ENCODE measurements at regions not wholly inside any gene's neighbourhood (a gene's known extent, or its start where the extent isn't known, plus 50 kb on each side); places are given as distances from the start of the nearest gene placed in this dataset.
"Not testable (repeated sequence)": the region's sequence is repeated elsewhere in the genome, so short reads cannot be mapped to it uniquely, and the experiment has no call there.

- Histone ChIP-seq H3K4me3 (no peak overlapping the region), H3K9me3 (ENCODE audit: control insufficient read depth in 4 of 4, insufficient read depth in 3 of 4, low read length in 3 of 4) (no peaks in the 10 kb centered on the region), H3K36me3 (ENCODE audit: control insufficient read depth in 4 of 4, insufficient read depth in 4 of 4, low read length in 4 of 4) (no peaks in the 10 kb centered on the region), H3K27me3 (ENCODE audit: control insufficient read depth in 3 of 3, insufficient read depth in 3 of 3, low read length in 2 of 3) (no peaks in the 10 kb centered on the region), H3K4me1 (ENCODE audit: control insufficient read depth in 5 of 5, insufficient read depth in 5 of 5, low read length in 5 of 5) (no peaks in the 10 kb centered on the region), H3K9ac (ENCODE audit: insufficient read depth in 1 of 2, low read length in 2 of 2) (no peak overlapping the region), H3K27ac (ENCODE audit: low read depth in 1 of 2, low read length in 1 of 2) (no peak overlapping the region)
- DNase-seq (peak; percentile 75 to 90 (median 84)), ATAC-seq (ENCODE audit: insufficient read depth, low FRiP score) (no peak)
- 37 to 39% methylated on average over 9 of the region's 9 CpGs for WGBS, 2 donors
- peak; percentile 43 for TF ChIP-seq CTCF (IDR thresholded peaks at IDR 0.05; ENCODE audit: control extremely low read depth, extremely low read depth)
These were observed 269.3 kb downstream of the ARPP21 start for GRCh38 chr3:35908366-35909232.

GRCh38 chr3:35919160-35919559 lies 279.8 kb downstream of the ARPP21 start:
- H3K9me3 ChIP-seq (ENCODE audit: control insufficient read depth in 4 of 4, insufficient read depth in 3 of 4, low read length in 3 of 4), result peaks cover 0 to 6% (median 2%) of the 10 kb centered on the region in 4 donors
- H3K4me1 ChIP-seq (ENCODE audit: control insufficient read depth in 5 of 5, insufficient read depth in 5 of 5, low read length in 5 of 5), result no peaks in the 10 kb centered on the region
- no peak for TF ChIP-seq CTCF (IDR thresholded peaks at IDR 0.05; ENCODE audit: control extremely low read depth, extremely low read depth)
- no peaks in the 10 kb centered on the region for H3K27me3 ChIP-seq (ENCODE audit: control insufficient read depth in 3 of 3, insufficient read depth in 3 of 3, low read length in 2 of 3)
- DNase-seq, result no peak
- no peak overlapping the region for H3K27ac ChIP-seq (ENCODE audit: low read depth in 1 of 2, low read length in 1 of 2)
- H3K9ac ChIP-seq (ENCODE audit: insufficient read depth in 1 of 2, low read length in 2 of 2), result no peak overlapping the region
- no peak for ATAC-seq (ENCODE audit: insufficient read depth, low FRiP score)
- no peak overlapping the region for H3K4me3 ChIP-seq
- 90 to 92% methylated on average over 6 of the region's 6 CpGs for WGBS, 2 donors
- H3K36me3 ChIP-seq (ENCODE audit: control insufficient read depth in 4 of 4, insufficient read depth in 4 of 4, low read length in 4 of 4), result no peaks in the 10 kb centered on the region

GRCh38 chr3:35921718-35922117 lies 282.4 kb downstream of the ARPP21 start:
- H3K9me3 ChIP-seq (ENCODE audit: control insufficient read depth in 4 of 4, insufficient read depth in 3 of 4, low read length in 3 of 4), result peaks cover 0 to 6% (median 2%) of the 10 kb centered on the region in 4 donors
- ATAC-seq (ENCODE audit: insufficient read depth, low FRiP score) (no peak), DNase-seq (no peak)
- TF ChIP-seq CTCF (IDR thresholded peaks at IDR 0.05; ENCODE audit: control extremely low read depth, extremely low read depth), result no peak
- no peak overlapping the region for H3K27ac ChIP-seq (ENCODE audit: low read depth in 1 of 2, low read length in 1 of 2)
- no peak overlapping the region for H3K9ac ChIP-seq (ENCODE audit: insufficient read depth in 1 of 2, low read length in 2 of 2)
- H3K4me3 ChIP-seq, result no peak overlapping the region
- WGBS, 2 donors, result 88 to 93% methylated on average over 4 of the region's 4 CpGs
- no peaks in the 10 kb centered on the region for H3K4me1 ChIP-seq (ENCODE audit: control insufficient read depth in 5 of 5, insufficient read depth in 5 of 5, low read length in 5 of 5)
- H3K27me3 ChIP-seq (ENCODE audit: control insufficient read depth in 3 of 3, insufficient read depth in 3 of 3, low read length in 2 of 3), result no peaks in the 10 kb centered on the region
- no peaks in the 10 kb centered on the region for H3K36me3 ChIP-seq (ENCODE audit: control insufficient read depth in 4 of 4, insufficient read depth in 4 of 4, low read length in 4 of 4)

- not testable (repeated sequence) for H3K27ac ChIP-seq (ENCODE audit: low read depth in 1 of 2, low read length in 1 of 2); H3K36me3 ChIP-seq (ENCODE audit: control insufficient read depth in 4 of 4, insufficient read depth in 4 of 4, low read length in 4 of 4); H3K9ac ChIP-seq (ENCODE audit: insufficient read depth in 1 of 2, low read length in 2 of 2); H3K4me1 ChIP-seq (ENCODE audit: control insufficient read depth in 5 of 5, insufficient read depth in 5 of 5, low read length in 5 of 5); H3K4me3 ChIP-seq; H3K27me3 ChIP-seq (ENCODE audit: control insufficient read depth in 3 of 3, insufficient read depth in 3 of 3, low read length in 2 of 3); H3K9me3 ChIP-seq (ENCODE audit: control insufficient read depth in 4 of 4, insufficient read depth in 3 of 4, low read length in 3 of 4); ATAC-seq (ENCODE audit: insufficient read depth, low FRiP score)
- peak in 2 of 3 donors; percentile 4 to 9 for DNase-seq
These were observed 284.7 kb downstream of the ARPP21 start for GRCh38 chr3:35924070-35924469.

Measured in lung (tissue), 11 donors.